GM23248 (cell line): ENCODE measurements at regions not wholly inside any gene's neighbourhood (a gene's known extent, or its start where the extent isn't known, plus 50 kb on each side); places are given as distances from the start of the nearest gene placed in this dataset.

ENCODE experiments used
- DNase-seq: peaks from one replicate; pipeline ENCODE4 v3.0.0-alpha.2; 2015
- H2AFZ ChIP-seq: fragments of 200-600 bp; sonication (generic); 2 replicates; pipeline ENCODE4 v1.6.1; 2016; ENCODE audit warnings: antibody characterized with exemption
- H3F3A ChIP-seq: fragments of 200-600 bp; sonication (generic); 2 replicates; pipeline ENCODE4 v1.6.1; 2016; ENCODE audit warnings: mild to moderate bottlenecking, antibody characterized with exemption, mixed run types; ENCODE audit not compliant: insufficient read depth
- H3K27ac ChIP-seq: fragments of 200-600 bp; sonication (generic); 2 replicates; pipeline ENCODE4 v1.5.1; 2016; ENCODE audit warnings: mild to moderate bottlenecking
- H3K27me3 ChIP-seq: fragments of 200-600 bp; sonication (generic); replicated peaks from 2 replicates; pipeline ENCODE4 v1.6.1; 2016; ENCODE audit warnings: mild to moderate bottlenecking; ENCODE audit not compliant: insufficient read depth
- H3K36me3 ChIP-seq: fragments of 200-600 bp; sonication (generic); 2 replicates; pipeline ENCODE4 v1.6.1; 2016; ENCODE audit warnings: low read depth, mild to moderate bottlenecking
- H3K4me1 ChIP-seq: fragments of 200-600 bp; sonication (generic); 2 replicates; pipeline ENCODE4 v1.6.1; 2016; ENCODE audit warnings: mild to moderate bottlenecking; ENCODE audit not compliant: insufficient read depth
- H3K4me2 ChIP-seq: fragments of 200-600 bp; sonication (generic); one replicate; pipeline ENCODE4 v1.6.1; 2016; ENCODE audit warnings: mild to moderate bottlenecking; ENCODE audit not compliant: unreplicated experiment
- H3K4me3 ChIP-seq: fragments of 200-600 bp; sonication (generic); 2 replicates; pipeline ENCODE4 v1.5.1; 2016; ENCODE audit warnings: mild to moderate bottlenecking
- H3K79me2 ChIP-seq: fragments of 200-600 bp; sonication (generic); 2 replicates; pipeline ENCODE4 v1.6.1; 2016; ENCODE audit warnings: mild to moderate bottlenecking; ENCODE audit not compliant: insufficient read depth
- H3K9ac ChIP-seq: fragments of 200-600 bp; sonication (generic); 2 replicates; pipeline ENCODE4 v1.6.1; 2016; ENCODE audit warnings: mild to moderate bottlenecking
- H3K9me2 ChIP-seq: fragments of 200-600 bp; sonication (generic); 2 replicates; pipeline ENCODE4 v1.6.1; 2016; ENCODE audit warnings: mixed run types, mild to moderate bottlenecking, moderate library complexity; ENCODE audit not compliant: insufficient read depth
- H3K9me3 ChIP-seq: fragments of 200-600 bp; sonication (generic); one replicate; pipeline ENCODE4 v1.6.1; 2017; ENCODE audit warnings: low read depth
- H4K20me1 ChIP-seq: fragments of 200-600 bp; sonication (generic); 2 replicates; pipeline ENCODE4 v1.6.0; 2016; ENCODE audit not compliant: insufficient read depth
- EZH2 ChIP-seq: fragments of 200-600 bp; sonication (generic); IDR thresholded peaks from 2 replicates; pipeline ENCODE4 v1.6.1; 2018; ENCODE audit warnings: antibody characterized with exemption, mild to moderate bottlenecking; ENCODE audit not compliant: insufficient read depth, poor library complexity, severe bottlenecking
- EZH2phosphoT487 ChIP-seq: fragments of 200-600 bp; sonication (generic); IDR thresholded peaks from 2 replicates; pipeline ENCODE4 v1.6.1; 2018; ENCODE audit warnings: antibody characterized with exemption, moderate library complexity, mild to moderate bottlenecking, low read depth; ENCODE audit not compliant: insufficient read depth
- WGBS, 2 experiments: methylation state at CpG; one replicate each; pipeline ENCODE4 v1.1.6; 2015 to 2017; ENCODE audit warnings: low lambda C conversion rate in 2 of 2, low coverage in 1 of 2; ENCODE audit errors: missing lambda C conversion rate in 2 of 2; 5-methylcytosine and 5-hydroxymethylcytosine counted together
- in situ Hi-C: fragments of 300-500 bp; cut with MboI; formaldehyde crosslinking; loops from 2 replicates; pipeline ENCODE4 v1.15.0; 2020

DNA sequence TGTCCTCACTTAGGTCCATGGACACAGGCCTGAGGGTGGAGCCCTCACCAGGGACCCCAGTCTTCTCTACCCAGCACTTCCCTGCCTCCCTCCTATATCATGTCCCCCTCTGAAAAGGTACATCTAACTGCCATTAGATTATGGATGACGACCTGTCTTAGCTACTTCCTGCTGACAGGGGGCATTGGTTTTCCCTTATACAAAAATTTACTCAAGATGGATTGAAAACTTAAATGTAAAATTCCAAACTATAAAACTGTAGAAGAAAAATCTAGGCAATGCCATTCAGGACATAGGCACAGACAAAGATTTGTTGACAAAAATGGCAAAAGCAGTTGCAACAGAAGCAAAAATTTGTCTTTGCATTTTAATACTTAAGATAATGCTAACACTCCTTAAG lies 623.2 kb upstream of the FAM174A start:
- no peaks in the 10 kb centered on the region for H3K9me3 ChIP-seq
- no peaks in the 10 kb centered on the region for H3K36me3 ChIP-seq
- H3K4me3 ChIP-seq: no peak overlapping the region
- 7 to 22% methylated on average over 1 of the region's 1 CpG for WGBS, 2 experiments
- H3K27ac ChIP-seq: no peak overlapping the region
- no peak for TF ChIP-seq EZH2
- TF ChIP-seq EZH2phosphoT487: no peak
- H3K4me1 ChIP-seq: no peaks in the 10 kb centered on the region
- H2AFZ ChIP-seq: no peak overlapping the region
- no peaks in the 10 kb centered on the region for H3F3A ChIP-seq
- H4K20me1 ChIP-seq: no peaks in the 10 kb centered on the region
- no peaks in the 10 kb centered on the region for H3K79me2 ChIP-seq
- no peak for DNase-seq
- H3K9ac ChIP-seq: no peak overlapping the region
- in situ Hi-C loops: no loop called here
- no peaks in the 10 kb centered on the region for H3K9me2 ChIP-seq
- H3K27me3 ChIP-seq: no peaks in the 10 kb centered on the region
- H3K4me2 ChIP-seq: no peak overlapping the region

DNA sequence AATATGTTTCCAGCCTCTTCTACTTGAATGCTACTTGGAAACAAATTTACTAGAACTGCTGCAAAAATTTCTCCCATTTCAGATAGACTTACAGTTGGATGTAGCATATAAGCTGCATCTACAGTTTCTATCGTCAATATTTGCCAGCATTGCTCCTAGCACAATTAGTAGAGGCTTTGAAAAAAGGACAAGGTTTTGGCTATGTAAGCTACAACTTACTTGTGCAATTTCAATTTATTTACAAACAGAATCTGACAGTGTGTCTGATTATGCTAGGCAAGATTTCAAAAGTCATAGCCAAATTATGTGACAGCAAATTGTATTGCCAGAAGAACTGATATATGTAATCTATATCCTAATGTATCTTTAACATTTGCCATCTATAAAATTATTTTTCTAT lies 628.4 kb upstream of the FAM174A start:
- WGBS, 2 experiments: 23 to 30% methylated on average over 1 of the region's 1 CpG
- Histone ChIP-seq H3K9ac (no peak overlapping the region), H3K4me2 (no peak overlapping the region), H3K27me3 (no peaks in the 10 kb centered on the region), H4K20me1 (no peaks in the 10 kb centered on the region), H2AFZ (no peak overlapping the region), H3K4me1 (no peaks in the 10 kb centered on the region), H3K9me3 (no peaks in the 10 kb centered on the region), H3K9me2 (no peaks in the 10 kb centered on the region), H3F3A (no peaks in the 10 kb centered on the region), H3K4me3 (no peak overlapping the region), H3K36me3 (no peaks in the 10 kb centered on the region), H3K27ac (no peak overlapping the region), H3K79me2 (no peaks in the 10 kb centered on the region)
- in situ Hi-C loops: no loop called here
- TF ChIP-seq EZH2 (no peak), EZH2phosphoT487 (no peak)
- DNase-seq: no peak

DNA sequence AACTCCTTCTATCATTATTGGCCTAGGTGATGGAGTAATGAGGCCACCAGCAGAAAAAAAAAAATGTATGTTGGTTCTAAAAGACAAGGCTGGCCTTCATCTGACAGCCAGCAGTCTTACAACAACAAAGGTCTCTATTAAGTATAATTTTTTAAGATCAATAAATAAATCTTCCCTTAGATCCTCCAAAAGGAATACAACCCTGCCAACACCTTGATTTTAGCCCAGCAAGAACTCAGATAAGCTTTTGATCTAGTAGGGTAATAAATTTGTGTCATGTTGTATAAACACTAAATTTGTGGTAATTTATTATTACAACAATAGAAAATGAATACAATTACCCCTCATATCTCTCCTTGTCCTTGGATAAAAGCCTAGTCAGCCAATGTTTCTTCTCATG lies 633.2 kb upstream of the FAM174A start:
- H3K27ac ChIP-seq: no peak overlapping the region
- DNase-seq: no peak
- no peak overlapping the region for H2AFZ ChIP-seq
- no peaks in the 10 kb centered on the region for H3K36me3 ChIP-seq
- no peaks in the 10 kb centered on the region for H3F3A ChIP-seq
- H3K4me1 ChIP-seq: no peaks in the 10 kb centered on the region
- no peaks in the 10 kb centered on the region for H3K9me2 ChIP-seq
- no peaks in the 10 kb centered on the region for H3K9me3 ChIP-seq
- no peak overlapping the region for H3K4me2 ChIP-seq
- no peak overlapping the region for H3K9ac ChIP-seq
- H3K79me2 ChIP-seq: no peaks in the 10 kb centered on the region
- TF ChIP-seq EZH2phosphoT487: no peak
- TF ChIP-seq EZH2: no peak
- no peaks in the 10 kb centered on the region for H4K20me1 ChIP-seq
- no peak overlapping the region for H3K4me3 ChIP-seq
- no peaks in the 10 kb centered on the region for H3K27me3 ChIP-seq
- in situ Hi-C loops: no loop called here

DNA sequence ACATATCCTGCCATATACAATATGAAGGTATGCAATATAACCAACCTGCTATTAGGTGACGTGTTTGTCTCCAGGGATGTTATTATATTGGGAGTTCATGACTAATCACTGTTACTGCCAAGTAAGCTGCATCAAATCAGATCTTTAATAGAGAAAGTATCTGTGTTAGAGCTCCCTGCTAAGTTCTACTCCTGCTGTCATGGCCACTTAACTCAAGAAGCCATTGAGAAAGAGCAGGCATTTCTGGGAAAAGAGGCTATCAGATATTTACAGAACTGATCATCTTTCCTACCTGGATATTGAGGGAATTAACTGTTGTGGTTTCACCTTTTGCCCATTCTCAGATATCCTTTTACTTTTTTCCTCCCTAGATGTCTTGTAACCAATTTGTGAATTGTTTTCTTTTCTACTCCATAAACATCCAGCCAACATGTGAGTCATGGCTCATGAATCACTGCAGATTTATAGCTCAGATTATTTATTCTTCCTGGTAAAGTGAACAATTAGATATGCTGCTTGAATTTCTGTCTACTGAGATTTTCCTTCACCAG lies 634.8 kb upstream of the FAM174A start:
- H3K36me3 ChIP-seq: no peaks in the 10 kb centered on the region
- in situ Hi-C loops: no loop called here
- TF ChIP-seq EZH2phosphoT487: no peak
- TF ChIP-seq EZH2: no peak
- H3K4me1 ChIP-seq: no peaks in the 10 kb centered on the region
- no peaks in the 10 kb centered on the region for H3K9me3 ChIP-seq
- no peak overlapping the region for H3K4me2 ChIP-seq
- H3F3A ChIP-seq: no peaks in the 10 kb centered on the region
- no peak overlapping the region for H2AFZ ChIP-seq
- peak; percentile 2 for DNase-seq
- WGBS, 2 experiments: 11 to 13% methylated on average over 1 of the region's 1 CpG
- no peak overlapping the region for H3K4me3 ChIP-seq
- H3K79me2 ChIP-seq: no peaks in the 10 kb centered on the region
- H3K27me3 ChIP-seq: no peaks in the 10 kb centered on the region
- H3K9ac ChIP-seq: no peak overlapping the region
- H3K27ac ChIP-seq: no peak overlapping the region
- H3K9me2 ChIP-seq: no peaks in the 10 kb centered on the region
- no peaks in the 10 kb centered on the region for H4K20me1 ChIP-seq
